H9 (cell line): ENCODE measurements at regions not wholly inside any gene's neighbourhood (a gene's known extent, or its start where the extent isn't known, plus 50 kb on each side); places are given as distances from the start of the nearest gene placed in this dataset.

Experiments used
- DNase-seq: peaks from one replicate; pipeline ENCODE4 v3.0.0-alpha.2; 2017
- H2AFZ ChIP-seq: one replicate; pipeline ENCODE4 v1.6.1; 2013; ENCODE audit warnings: mild to moderate bottlenecking, low read length, control low read depth, moderate library complexity
- H2AK5ac ChIP-seq: 2 replicates; pipeline ENCODE4 v1.6.1; 2013; ENCODE audit warnings: low read length, control low read depth, mixed read lengths; ENCODE audit not compliant: insufficient read length
- H2BK120ac ChIP-seq: one replicate; pipeline ENCODE4 v1.6.1; 2013; ENCODE audit warnings: low read depth, mild to moderate bottlenecking, low read length, control low read depth, inconsistent platforms; ENCODE audit not compliant: poor library complexity, severe bottlenecking
- H2BK12ac ChIP-seq: 2 replicates; pipeline ENCODE4 v1.6.1; 2013; ENCODE audit warnings: low read length, control low read depth, mixed read lengths, low read depth; ENCODE audit not compliant: insufficient read length
- H2BK15ac ChIP-seq: 2 replicates; pipeline ENCODE4 v1.6.1; 2013; ENCODE audit warnings: low read depth, low read length, control low read depth
- H2BK20ac ChIP-seq: one replicate; pipeline ENCODE4 v1.6.1; 2013; ENCODE audit warnings: low read depth, mild to moderate bottlenecking, low read length, control low read depth, inconsistent platforms; ENCODE audit not compliant: poor library complexity, severe bottlenecking
- H2BK5ac ChIP-seq: 2 replicates; pipeline ENCODE4 v1.6.1; 2013; ENCODE audit warnings: low read length, control low read depth, mixed read lengths; ENCODE audit not compliant: insufficient read length
- H3K14ac ChIP-seq: 2 replicates; pipeline ENCODE4 v1.6.1; 2013; ENCODE audit warnings: low read length, control low read depth; ENCODE audit not compliant: insufficient read depth
- H3K18ac ChIP-seq: 2 replicates; pipeline ENCODE4 v1.6.1; 2013; ENCODE audit warnings: low read depth, mild to moderate bottlenecking, mixed read lengths, low read length, control low read depth; ENCODE audit not compliant: insufficient read length
- H3K23ac ChIP-seq: 2 replicates; pipeline ENCODE4 v1.6.1; 2013; ENCODE audit warnings: low read length, control low read depth, mixed read lengths, low read depth; ENCODE audit not compliant: insufficient read length
- H3K23me2 ChIP-seq: 2 replicates; pipeline ENCODE4 v1.6.1; 2013; ENCODE audit warnings: low read depth, mild to moderate bottlenecking, mixed read lengths, low read length, control low read depth; ENCODE audit not compliant: insufficient read length, poor library complexity, severe bottlenecking
- H3K27ac ChIP-seq: 2 replicates; pipeline ENCODE4 v1.5.1; 2013; ENCODE audit warnings: low read length, control low read depth, mixed read lengths, low read depth; ENCODE audit not compliant: insufficient read length
- H3K27me3 ChIP-seq: 2 replicates; pipeline ENCODE4 v1.6.1; 2013; ENCODE audit warnings: low read length, control low read depth, inconsistent platforms; ENCODE audit not compliant: insufficient read depth
- H3K4ac ChIP-seq: 2 replicates; pipeline ENCODE4 v1.6.1; 2013; ENCODE audit warnings: low read depth, mild to moderate bottlenecking, control low read depth, inconsistent platforms, low read length, moderate library complexity
- H3K4me1 ChIP-seq: 2 replicates; pipeline ENCODE4 v1.6.1; 2013; ENCODE audit warnings: low read length, control low read depth, inconsistent platforms; ENCODE audit not compliant: insufficient read depth
- H3K4me2 ChIP-seq: 2 replicates; pipeline ENCODE4 v1.6.1; 2013; ENCODE audit warnings: low read length, control low read depth, mixed read lengths; ENCODE audit not compliant: insufficient read length, insufficient read depth
- H3K56ac ChIP-seq: 2 replicates; pipeline ENCODE4 v1.6.1; 2013; ENCODE audit warnings: low read depth, mild to moderate bottlenecking, mixed read lengths, low read length, control low read depth; ENCODE audit not compliant: insufficient read length
- H3K79me1 ChIP-seq: 2 replicates; pipeline ENCODE4 v1.6.1; 2013; ENCODE audit warnings: low read depth, mild to moderate bottlenecking, moderate library complexity, low read length, control low read depth, inconsistent platforms; ENCODE audit not compliant: insufficient read depth, poor library complexity, severe bottlenecking
- H3K79me2 ChIP-seq: 2 replicates; pipeline ENCODE4 v1.6.1; 2013; ENCODE audit warnings: low read length, control low read depth, inconsistent platforms; ENCODE audit not compliant: insufficient read depth
- H3K9ac ChIP-seq: 2 replicates; pipeline ENCODE4 v1.6.1; 2013; ENCODE audit warnings: low read length, control low read depth, mixed read lengths; ENCODE audit not compliant: insufficient read length; ENCODE audit errors: extremely low read depth
- H3K9me3 ChIP-seq: one replicate; pipeline ENCODE4 v1.6.1; 2013; ENCODE audit warnings: low read depth, low read length, inconsistent platforms; ENCODE audit not compliant: control insufficient read depth
- H3T11ph ChIP-seq: one replicate; pipeline ENCODE4 v1.6.1; 2013; ENCODE audit warnings: mild to moderate bottlenecking, low read length, control low read depth, inconsistent platforms
- H4K20me1 ChIP-seq: one replicate; pipeline ENCODE4 v1.6.1; 2013; ENCODE audit not compliant: control insufficient read depth, insufficient read length, insufficient read depth
- H4K5ac ChIP-seq: 2 replicates; pipeline ENCODE4 v1.6.1; 2013; ENCODE audit warnings: low read depth, mild to moderate bottlenecking, mixed read lengths, low read length, control low read depth; ENCODE audit not compliant: insufficient read length
- H4K8ac ChIP-seq: replicated peaks from 2 replicates; pipeline ENCODE4 v1.6.1; 2013; ENCODE audit warnings: low read length, control low read depth, mixed read lengths, low read depth; ENCODE audit not compliant: insufficient read length
- H4K91ac ChIP-seq: 2 replicates; pipeline ENCODE4 v1.6.1; 2013; ENCODE audit warnings: low read depth, mild to moderate bottlenecking, moderate library complexity, mixed read lengths, low read length, control low read depth; ENCODE audit not compliant: insufficient read length
- H3K27ac Mint-ChIP-seq, 3 experiments: 2 replicates in 2 of 3; 3 replicates in 1 of 3; pipeline ENCODE4 v1.8.0; 2020 to 2021; ENCODE audit warnings: mixed read lengths in 3 of 3, mild to moderate bottlenecking in 1 of 3, moderate library complexity in 1 of 3
- H3K27me3 Mint-ChIP-seq: 2 replicates; pipeline ENCODE4 v1.8.0; 2021; ENCODE audit warnings: low read depth, mild to moderate bottlenecking, moderate library complexity, mixed read lengths
- H3K36me3 Mint-ChIP-seq, 3 experiments: 2 replicates in 2 of 3; 3 replicates in 1 of 3; pipeline ENCODE4 v1.8.0; 2020 to 2021; ENCODE audit warnings: low read depth in 3 of 3, mixed read lengths in 3 of 3; ENCODE audit not compliant: insufficient read depth in 1 of 3
- H3K4me1 Mint-ChIP-seq, 2 experiments: 2 replicates each; pipeline ENCODE4 v1.8.0; 2020; ENCODE audit warnings: mixed read lengths in 2 of 2
- H3K4me3 Mint-ChIP-seq, 2 experiments: 2 replicates in 1 of 2; 3 replicates in 1 of 2; pipeline ENCODE4 v1.8.0; 2020 to 2021; ENCODE audit warnings: mild to moderate bottlenecking in 2 of 2, mixed read lengths in 2 of 2, moderate library complexity in 1 of 2
- H3K9me3 Mint-ChIP-seq, 2 experiments: 2 replicates in 1 of 2; 3 replicates in 1 of 2; pipeline ENCODE4 v1.8.0; 2020; ENCODE audit warnings: mild to moderate bottlenecking in 2 of 2, mixed read lengths in 2 of 2, moderate library complexity in 1 of 2
- CTCF ChIP-seq: fragments of 200-600 bp; sonication (generic); conservative IDR thresholded peaks from 3 replicates; pipeline ENCODE4 v1.8.0; 2021; ENCODE audit warnings: antibody characterized with exemption, mild to moderate bottlenecking
- WGBS: extraction: QIAGEN DNeasy Blood & Tissue Kit; methylation state at CpG from one replicate; pipeline ENCODE4 v1.1.7; 2013; ENCODE audit warnings: missing lambda C conversion rate, low lambda C conversion rate, mixed read lengths; ENCODE audit not compliant: insufficient read length; ENCODE audit errors: extremely low coverage; 5-methylcytosine and 5-hydroxymethylcytosine counted together

- Histone ChIP-seq H4K5ac (no peak overlapping the region), H4K91ac (no peak overlapping the region), H3K9ac (no peak overlapping the region), H3K4ac (no peak overlapping the region), H3K14ac (no peak overlapping the region), H2BK120ac (no peak overlapping the region), H3K79me2 (no peaks in the 10 kb centered on the region), H3K79me1 (no peaks in the 10 kb centered on the region), H2BK15ac (no peak overlapping the region), H3T11ph (no peak overlapping the region), H3K9me3 (no peaks in the 10 kb centered on the region), H4K8ac (no peak overlapping the region), H3K23ac (no peak overlapping the region), H3K18ac (no peak overlapping the region), H3K4me2 (no peak overlapping the region), H2AK5ac (no peak overlapping the region), H2BK20ac (no peak overlapping the region), H2BK12ac (no peak overlapping the region), H2BK5ac (no peak overlapping the region), H3K4me1 (no peaks in the 10 kb centered on the region), H3K27ac (no peak overlapping the region), H3K27me3 (no peaks in the 10 kb centered on the region), H2AFZ (no peak overlapping the region), H3K23me2 (no peaks in the 10 kb centered on the region), H4K20me1 (no peaks in the 10 kb centered on the region), H3K56ac (no peak overlapping the region)
- H3K36me3 Mint-ChIP-seq, result no peaks in the 10 kb centered on the region; a peak in 1 of 7 replicates
- peak; percentile 23 for DNase-seq
- no peak overlapping the region for H3K27ac Mint-ChIP-seq
- no peaks in the 10 kb centered on the region for H3K9me3 Mint-ChIP-seq
- H3K27me3 Mint-ChIP-seq, result peaks cover 2% of the 10 kb centered on the region
- peaks cover 7 to 28% of the 10 kb centered on the region in 2 experiments; a peak in 3 of 4 replicates for H3K4me1 Mint-ChIP-seq
- no peak for TF ChIP-seq CTCF
- H3K4me3 Mint-ChIP-seq, result no peak overlapping the region
- no CpG with 5 or more reads among the region's 18 CpGs for WGBS
Observed at GRCh38 chr2:240298803-240299709, 136.4 kb upstream of the GPC1 start.
